Colon (tissue), 2 donors: ENCODE measurements at regions not wholly inside any gene's neighbourhood (a gene's known extent, or its start where the extent isn't known, plus 50 kb on each side); places are given as distances from the start of the nearest gene placed in this dataset.

Experiments
- FAIRE-seq: peaks from 2 replicates; lab custom pipeline; 2012; peaks lifted over from hg19 to GRCh38; lab: Jason Lieb, UNC
- donor health status: control.
- donor health status: control.

- FAIRE-seq: no peak
These were observed 1309.8 kb upstream of the CDH8 start for GRCh38 chr16:63346000-63346399.

- FAIRE-seq: no peak
These were observed 1301.0 kb upstream of the CDH8 start for GRCh38 chr16:63337264-63337663.

DNA sequence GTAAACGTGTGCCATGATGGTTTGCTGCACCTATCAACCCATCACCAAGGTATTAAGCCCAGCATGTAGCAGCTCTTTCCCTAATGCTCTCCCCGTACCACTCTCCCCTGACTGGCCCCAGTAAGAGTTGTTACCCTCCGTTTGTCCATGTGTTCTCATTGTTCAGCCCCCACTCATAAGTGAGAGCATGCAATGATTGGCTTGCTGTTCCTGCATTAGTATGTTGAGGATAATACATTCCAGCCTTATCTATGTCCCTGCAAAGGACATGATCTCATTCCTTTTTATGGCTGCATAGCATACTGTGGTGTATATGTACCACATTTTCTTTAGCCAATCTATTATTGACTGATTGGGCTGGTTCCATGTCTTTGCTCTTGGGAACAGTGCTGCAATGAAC lies 1294.9 kb upstream of the CDH8 start:
- FAIRE-seq: no peak

- FAIRE-seq: no peak
These were observed 1290.6 kb upstream of the CDH8 start for GRCh38 chr16:63326736-63327339.

- FAIRE-seq: no peak
These were observed 1287.8 kb upstream of the CDH8 start for GRCh38 chr16:63323722-63324705.

- no peak for FAIRE-seq
These were observed 1286.8 kb upstream of the CDH8 start for GRCh38 chr16:63323055-63323454.

- FAIRE-seq: no peak
These were observed 1279.0 kb upstream of the CDH8 start for GRCh38 chr16:63315229-63315628.

DNA sequence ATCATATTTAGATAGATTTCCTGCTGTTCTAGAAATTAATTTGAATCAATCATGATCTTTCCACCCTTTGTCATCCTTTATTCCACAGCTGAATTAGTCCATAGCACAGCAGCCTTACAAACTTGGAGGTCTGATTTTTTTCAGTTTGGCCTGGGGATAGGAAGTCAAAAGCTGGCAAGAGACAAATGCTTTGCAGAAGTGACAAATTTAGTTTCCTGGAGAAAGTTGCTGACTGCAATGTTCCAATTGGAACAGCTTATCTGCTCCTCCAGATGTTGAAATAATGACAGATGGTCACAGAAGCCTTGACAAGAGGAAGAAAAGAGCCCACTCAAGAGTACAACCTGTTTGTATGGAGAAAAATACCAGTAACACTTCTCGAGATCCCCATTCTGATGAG lies 1276.1 kb upstream of the CDH8 start:
- FAIRE-seq: no peak

DNA sequence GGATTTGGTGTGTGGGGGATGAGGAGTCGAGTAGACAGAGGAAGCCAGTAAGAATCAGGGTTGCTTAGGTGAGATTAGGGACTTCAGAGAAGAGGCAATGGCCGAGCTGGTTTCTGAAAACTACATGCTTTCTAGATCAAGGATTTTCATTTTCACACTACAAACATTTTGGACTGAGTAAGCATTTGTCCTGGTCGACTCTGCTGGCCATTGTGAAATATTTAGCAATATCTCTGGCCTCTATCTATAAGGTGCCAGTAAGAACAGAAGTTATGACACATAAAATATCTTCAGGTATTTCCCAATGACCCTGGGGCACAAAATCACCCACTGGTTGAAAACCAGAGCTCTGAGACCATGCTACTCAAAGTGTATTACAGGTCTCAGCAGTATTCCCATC lies 1275.1 kb upstream of the CDH8 start:
- FAIRE-seq: no peak

GRCh38 chr16:63302811-63303210 lies 1266.6 kb upstream of the CDH8 start:
- no peak for FAIRE-seq

GRCh38 chr16:63301349-63301748 lies 1265.1 kb upstream of the CDH8 start:
- no peak for FAIRE-seq

DNA sequence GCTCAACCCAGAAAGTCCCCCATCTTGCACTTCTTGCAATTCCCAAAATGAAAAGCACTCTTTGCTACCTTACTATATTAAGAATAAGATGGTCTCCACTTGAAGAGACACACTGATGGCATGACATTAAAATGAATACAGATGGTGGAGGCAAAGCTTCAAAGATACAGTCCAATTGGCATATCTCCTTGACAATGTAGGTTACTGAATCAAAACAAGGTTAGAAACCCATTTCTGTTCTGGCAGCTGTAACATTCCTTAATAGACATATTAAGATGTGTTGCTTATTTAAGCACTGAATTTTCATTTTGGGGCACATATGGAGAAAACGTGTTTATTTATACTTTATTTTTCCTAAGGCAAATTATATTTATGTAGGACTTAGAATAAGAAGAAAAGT lies 1262.8 kb upstream of the CDH8 start:
- no peak for FAIRE-seq

GRCh38 chr16:63292036-63292435 lies 1255.8 kb upstream of the CDH8 start:
- FAIRE-seq: no peak

- FAIRE-seq: no peak
These were observed 1253.7 kb upstream of the CDH8 start for GRCh38 chr16:63289834-63290460.

DNA sequence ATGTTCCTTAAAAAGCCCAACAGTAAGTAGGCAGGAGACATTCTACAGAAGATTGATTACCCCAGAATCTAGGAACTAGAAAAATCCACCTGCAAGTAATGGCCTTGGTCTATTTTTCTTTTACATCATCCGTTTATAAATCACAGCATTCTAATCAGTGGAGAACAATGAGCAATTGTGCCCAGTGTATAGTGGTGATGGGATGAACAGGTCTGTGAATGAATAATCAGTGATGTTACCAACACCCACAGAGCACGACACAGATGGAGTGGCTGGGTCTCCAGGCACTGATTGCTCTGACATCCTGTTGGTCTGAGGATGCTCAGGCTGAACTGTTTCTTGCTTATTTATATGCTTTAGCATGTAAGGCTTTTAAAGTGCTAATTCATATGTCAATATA lies 1251.2 kb upstream of the CDH8 start:
- no peak for FAIRE-seq

DNA sequence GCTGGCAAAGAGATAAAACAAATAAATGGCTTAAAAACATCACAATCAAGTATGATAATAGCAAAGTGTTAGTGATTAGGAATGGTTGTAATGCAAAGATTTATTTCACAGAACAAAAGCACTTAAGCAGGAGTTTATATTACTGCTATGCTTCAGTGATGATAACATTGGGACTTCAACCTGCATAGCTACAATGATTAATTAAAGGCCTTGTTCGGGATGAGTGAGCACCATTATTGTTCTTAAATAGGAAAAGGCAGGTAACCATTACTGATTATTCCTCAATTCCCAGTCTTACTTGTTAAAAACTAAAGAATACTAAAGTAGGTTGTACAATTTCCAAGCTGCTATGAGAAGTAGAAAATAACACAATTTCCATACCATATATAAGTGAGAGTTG lies 1247.5 kb upstream of the CDH8 start:
- no peak for FAIRE-seq

DNA sequence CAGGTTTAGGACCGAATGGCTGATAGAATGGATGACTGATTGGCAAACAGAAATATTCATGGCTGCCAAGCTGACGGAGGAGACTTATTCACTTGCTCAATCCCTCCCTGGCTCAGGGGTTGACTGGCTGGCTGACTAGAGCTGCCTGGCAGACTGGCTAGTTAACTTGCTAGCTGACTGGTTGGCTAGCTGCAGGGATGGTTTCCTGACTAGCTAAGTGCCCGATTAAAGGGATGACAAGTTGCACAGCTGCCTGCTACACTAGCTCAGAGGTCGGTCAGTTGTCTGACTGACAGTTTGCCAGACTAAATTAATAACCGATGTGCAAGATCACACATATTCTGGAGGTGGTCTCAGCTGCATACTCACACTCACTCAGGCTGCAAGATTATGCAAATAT lies 1208.4 kb upstream of the CDH8 start:
- FAIRE-seq: no peak

- FAIRE-seq: no peak
These were observed 1205.3 kb upstream of the CDH8 start for GRCh38 chr16:63241497-63242028.

- FAIRE-seq: no peak
These were observed 1202.9 kb upstream of the CDH8 start for GRCh38 chr16:63239065-63239570.

GRCh38 chr16:63230421-63231040 lies 1194.3 kb upstream of the CDH8 start:
- no peak for FAIRE-seq

DNA sequence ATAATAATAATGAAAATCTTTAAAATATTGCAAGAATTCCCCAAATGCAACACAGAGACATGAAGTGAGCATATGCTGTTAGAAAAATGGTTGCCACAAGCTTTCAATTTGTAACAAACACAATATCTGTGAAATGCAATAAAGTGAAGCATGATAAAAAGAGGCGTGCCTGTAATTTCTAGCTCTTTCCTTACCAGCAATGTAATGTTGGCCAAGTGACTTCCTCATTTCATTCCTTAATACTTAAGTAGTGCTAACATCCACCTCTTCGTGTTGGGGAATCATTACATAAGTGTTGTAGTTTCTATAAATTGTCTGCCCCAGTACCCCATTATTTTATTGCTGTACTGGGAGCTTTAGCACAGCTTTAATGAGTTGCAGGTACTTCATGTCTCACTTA lies 1192.0 kb upstream of the CDH8 start:
- no peak for FAIRE-seq

DNA sequence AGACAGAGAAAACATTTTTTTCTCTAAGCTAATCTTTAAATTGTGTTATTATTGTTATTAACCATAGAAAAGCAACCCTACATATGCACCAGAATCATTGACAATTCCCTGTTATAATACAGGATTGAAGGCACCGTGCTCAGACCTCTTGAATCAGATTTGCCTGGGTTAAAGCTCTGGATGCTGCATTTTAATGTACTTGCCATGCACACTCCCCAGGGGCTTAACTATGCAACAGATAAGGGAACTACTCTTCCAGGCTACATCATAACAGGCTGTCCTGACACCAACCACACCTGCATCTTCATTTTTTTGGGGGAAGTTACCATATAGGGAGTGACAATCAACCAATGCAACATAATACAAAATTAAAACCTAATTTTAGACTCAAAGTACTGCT lies 1187.6 kb upstream of the CDH8 start:
- no peak for FAIRE-seq
